ENCODE measurements at regions not wholly inside any gene's neighbourhood (a gene's known extent, or its start where the extent isn't known, plus 50 kb on each side); places are given as distances from the start of the nearest gene placed in this dataset.

DNA sequence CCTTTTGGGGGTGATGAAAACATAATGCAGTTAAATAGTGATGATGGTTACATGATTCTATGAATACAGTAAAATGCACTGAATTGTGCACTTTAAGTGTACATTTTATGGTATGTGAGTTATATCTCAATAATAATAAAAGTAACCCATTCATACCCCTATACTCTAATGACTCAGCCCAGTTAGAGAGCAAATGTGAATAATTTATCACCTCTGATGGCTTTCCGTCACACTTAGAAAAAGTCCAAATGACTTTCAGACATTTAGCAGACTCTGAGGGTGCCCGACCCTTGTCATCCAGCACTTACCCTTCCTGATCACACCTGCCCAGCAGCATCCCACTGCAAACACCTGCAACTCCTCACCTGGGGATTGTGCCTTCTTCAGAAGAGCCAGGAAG is 148.1 kb upstream of the MAF start:
- no peak overlapping the region for H3K9ac ChIP-seq (ENCODE audit: low read length)
- no peak overlapping the region for H3K14ac ChIP-seq (ENCODE audit: low read length in 2 of 2)
- no peak overlapping the region for H3K27ac ChIP-seq (ENCODE audit: low read length, poor library complexity, severe bottlenecking)
- no peak overlapping the region for H2AK5ac ChIP-seq (ENCODE audit: low read length, severe bottlenecking)
- H3K79me1 ChIP-seq (replicated peaks; ENCODE audit: low read length, poor library complexity, severe bottlenecking) = no peaks in the 10 kb centered on the region
- peaks cover 6% of the 10 kb centered on the region for H3K9me3 ChIP-seq (ENCODE audit: control insufficient read depth, low read length)
- no peak overlapping the region for H4K8ac ChIP-seq (ENCODE audit: low read length)
- 92% methylated on average over 2 of the region's 2 CpGs for WGBS
- H3K4me1 ChIP-seq (ENCODE audit: control insufficient read depth, insufficient read depth, low read depth, low read length) = no peaks in the 10 kb centered on the region
- H2AFZ ChIP-seq (ENCODE audit: low read depth, low read length) = no peak overlapping the region
- H3K27me3 ChIP-seq (ENCODE audit: control insufficient read depth in 1 of 2, insufficient read depth in 1 of 2, low read length in 2 of 2) = no peaks in the 10 kb centered on the region
- H3K4ac ChIP-seq (ENCODE audit: low read depth in 1 of 2, low read length in 2 of 2) = no peak overlapping the region
- H2BK15ac ChIP-seq (ENCODE audit: low read depth, poor library complexity, severe bottlenecking) = no peak overlapping the region
- H2BK120ac ChIP-seq (ENCODE audit: low read depth, low read length) = no peak overlapping the region
- no peaks in the 10 kb centered on the region for H3K36me3 ChIP-seq (ENCODE audit: control insufficient read depth in 1 of 2, insufficient read depth in 2 of 2, low read depth in 1 of 2, low read length in 2 of 2)
- H4K91ac ChIP-seq (ENCODE audit: low read length) = no peak overlapping the region
- H3K18ac ChIP-seq (ENCODE audit: low read depth in 1 of 2, low read length in 2 of 2) = no peak overlapping the region
- DNase-seq = no peak
- no peak overlapping the region for H3K4me3 ChIP-seq (ENCODE audit: insufficient read depth in 1 of 2, low read depth in 1 of 2, low read length in 2 of 2)
- H3K4me2 ChIP-seq (ENCODE audit: low read length, poor library complexity, severe bottlenecking) = no peak overlapping the region
- H2BK5ac ChIP-seq (ENCODE audit: low read depth, low read length, poor library complexity, severe bottlenecking) = no peak overlapping the region
- no peak overlapping the region for H2BK12ac ChIP-seq (ENCODE audit: low read length in 2 of 2)
- no peak overlapping the region for H3K23ac ChIP-seq (ENCODE audit: low read length in 2 of 2)

DNA sequence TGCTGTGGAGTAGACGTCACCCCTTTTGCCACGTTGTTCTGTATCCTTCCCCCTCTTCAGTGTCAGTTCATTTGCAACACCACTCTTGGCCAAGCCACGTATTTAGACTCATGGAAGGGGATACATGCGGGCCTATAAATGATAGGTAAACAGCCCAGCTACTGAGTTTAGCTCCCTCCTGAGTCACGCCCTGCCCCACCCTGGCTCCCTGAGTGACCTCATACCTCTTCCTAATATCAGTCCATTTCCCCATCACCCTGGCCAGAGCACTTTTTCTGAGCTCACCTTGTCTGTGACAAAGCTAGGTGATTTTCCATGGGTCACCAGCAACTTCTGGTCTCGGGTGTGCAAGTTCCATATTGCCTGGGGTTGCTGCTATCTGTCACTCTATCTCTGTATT is 147.2 kb upstream of the MAF start:
- no peak overlapping the region for H2BK120ac ChIP-seq (ENCODE audit: low read depth, low read length)
- no peak overlapping the region for H2AK5ac ChIP-seq (ENCODE audit: low read length, severe bottlenecking)
- H3K4me1 ChIP-seq (ENCODE audit: control insufficient read depth, insufficient read depth, low read depth, low read length) = no peaks in the 10 kb centered on the region
- no peaks in the 10 kb centered on the region for H3K36me3 ChIP-seq (ENCODE audit: control insufficient read depth in 1 of 2, insufficient read depth in 2 of 2, low read depth in 1 of 2, low read length in 2 of 2)
- H2BK12ac ChIP-seq (ENCODE audit: low read length in 2 of 2) = no peak overlapping the region
- no peak overlapping the region for H3K4me2 ChIP-seq (ENCODE audit: low read length, poor library complexity, severe bottlenecking)
- H3K4ac ChIP-seq (ENCODE audit: low read depth in 1 of 2, low read length in 2 of 2) = no peak overlapping the region
- no peaks in the 10 kb centered on the region for H3K27me3 ChIP-seq (ENCODE audit: control insufficient read depth in 1 of 2, insufficient read depth in 1 of 2, low read length in 2 of 2)
- H2BK15ac ChIP-seq (ENCODE audit: low read depth, poor library complexity, severe bottlenecking) = no peak overlapping the region
- no peak overlapping the region for H3K4me3 ChIP-seq (ENCODE audit: insufficient read depth in 1 of 2, low read depth in 1 of 2, low read length in 2 of 2)
- H2AFZ ChIP-seq (ENCODE audit: low read depth, low read length) = no peak overlapping the region
- no peak for DNase-seq
- H3K23ac ChIP-seq (ENCODE audit: low read length in 2 of 2) = no peak overlapping the region
- H2BK5ac ChIP-seq (ENCODE audit: low read depth, low read length, poor library complexity, severe bottlenecking) = no peak overlapping the region
- H4K91ac ChIP-seq (ENCODE audit: low read length) = no peak overlapping the region
- no peak overlapping the region for H4K8ac ChIP-seq (ENCODE audit: low read length)
- no peaks in the 10 kb centered on the region for H3K79me1 ChIP-seq (replicated peaks; ENCODE audit: low read length, poor library complexity, severe bottlenecking)
- H3K18ac ChIP-seq (ENCODE audit: low read depth in 1 of 2, low read length in 2 of 2) = no peak overlapping the region
- no peak overlapping the region for H3K27ac ChIP-seq (ENCODE audit: low read length, poor library complexity, severe bottlenecking)
- no peak overlapping the region for H3K14ac ChIP-seq (ENCODE audit: low read length in 2 of 2)
- whole genome bisulfite sequencing = 88% methylated on average over 6 of the region's 6 CpGs
- H3K9ac ChIP-seq (ENCODE audit: low read length) = no peak overlapping the region
- peaks cover 6% of the 10 kb centered on the region for H3K9me3 ChIP-seq (ENCODE audit: control insufficient read depth, low read length)

DNA sequence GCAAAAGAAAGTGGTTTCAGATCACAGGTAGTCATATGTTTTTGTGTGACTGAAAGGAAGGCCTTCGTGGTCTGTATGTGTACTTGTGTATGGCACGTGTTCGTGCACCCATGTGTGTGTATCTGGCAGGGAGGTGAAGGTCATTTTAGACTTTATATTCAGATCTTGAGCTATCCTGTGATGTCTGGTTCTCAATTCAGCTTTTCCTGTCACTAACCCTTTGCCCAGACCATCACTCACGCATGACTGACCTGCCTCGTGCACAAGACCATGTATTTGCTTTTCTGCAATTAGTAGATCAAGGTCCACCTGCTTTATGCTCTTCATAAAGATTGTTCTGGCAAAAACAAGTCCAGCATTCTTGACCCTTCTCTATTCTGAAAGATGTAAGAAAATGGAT is 139.7 kb upstream of the MAF start:
- Histone ChIP-seq H3K4me1 (ENCODE audit: control insufficient read depth, insufficient read depth, low read depth, low read length) (no peaks in the 10 kb centered on the region), H3K27me3 (ENCODE audit: control insufficient read depth in 1 of 2, insufficient read depth in 1 of 2, low read length in 2 of 2) (no peaks in the 10 kb centered on the region), H3K4me2 (ENCODE audit: low read length, poor library complexity, severe bottlenecking) (no peak overlapping the region), H2BK15ac (ENCODE audit: low read depth, poor library complexity, severe bottlenecking) (no peak overlapping the region), H2BK120ac (ENCODE audit: low read depth, low read length) (no peak overlapping the region), H3K4me3 (ENCODE audit: insufficient read depth in 1 of 2, low read depth in 1 of 2, low read length in 2 of 2) (no peak overlapping the region), H3K23ac (ENCODE audit: low read length in 2 of 2) (no peak overlapping the region), H3K4ac (ENCODE audit: low read depth in 1 of 2, low read length in 2 of 2) (no peak overlapping the region), H2AFZ (ENCODE audit: low read depth, low read length) (no peak overlapping the region), H4K91ac (ENCODE audit: low read length) (no peak overlapping the region), H4K8ac (ENCODE audit: low read length) (no peak overlapping the region), H2AK5ac (ENCODE audit: low read length, severe bottlenecking) (no peak overlapping the region), H3K9ac (ENCODE audit: low read length) (no peak overlapping the region), H2BK5ac (ENCODE audit: low read depth, low read length, poor library complexity, severe bottlenecking) (no peak overlapping the region), H3K14ac (ENCODE audit: low read length in 2 of 2) (no peak overlapping the region), H3K27ac (ENCODE audit: low read length, poor library complexity, severe bottlenecking) (no peak overlapping the region), H3K79me1 (replicated peaks; ENCODE audit: low read length, poor library complexity, severe bottlenecking) (no peaks in the 10 kb centered on the region), H2BK12ac (ENCODE audit: low read length in 2 of 2) (no peak overlapping the region), H3K18ac (ENCODE audit: low read depth in 1 of 2, low read length in 2 of 2) (no peak overlapping the region), H3K36me3 (ENCODE audit: control insufficient read depth in 1 of 2, insufficient read depth in 2 of 2, low read depth in 1 of 2, low read length in 2 of 2) (no peaks in the 10 kb centered on the region), H3K9me3 (ENCODE audit: control insufficient read depth, low read length) (no peaks in the 10 kb centered on the region)
- no peak for DNase-seq
- WGBS = 87% methylated on average over 5 of the region's 5 CpGs

DNA sequence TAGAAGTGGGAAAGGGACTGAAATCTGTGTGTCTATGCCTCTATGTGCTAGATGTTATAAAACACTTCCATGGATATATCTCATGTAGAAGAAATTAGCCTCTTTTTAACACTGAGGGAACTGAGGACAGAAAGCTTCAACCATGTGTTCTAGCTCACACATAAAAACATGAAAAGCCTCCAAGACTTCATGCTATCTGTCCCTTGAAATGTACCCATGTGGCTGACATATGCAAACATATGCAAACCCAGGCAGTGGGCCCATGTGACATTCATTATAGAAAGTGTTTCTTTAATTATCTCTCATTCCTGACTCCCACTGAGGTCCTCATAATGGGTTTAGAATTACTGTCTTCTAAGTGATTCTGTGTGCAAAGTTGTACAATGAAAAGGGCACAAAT is 134.7 kb upstream of the MAF start:
- no peak overlapping the region for H2BK12ac ChIP-seq (ENCODE audit: low read length in 2 of 2)
- no peak overlapping the region for H2BK5ac ChIP-seq (ENCODE audit: low read depth, low read length, poor library complexity, severe bottlenecking)
- no peak overlapping the region for H2BK15ac ChIP-seq (ENCODE audit: low read depth, poor library complexity, severe bottlenecking)

More for the DNA sequence above, 134.7 kb upstream of the MAF start:
- Histone ChIP-seq H3K9ac (ENCODE audit: low read length) (no peak overlapping the region), H3K4ac (ENCODE audit: low read depth in 1 of 2, low read length in 2 of 2) (no peak overlapping the region), H3K4me1 (ENCODE audit: control insufficient read depth, insufficient read depth, low read depth, low read length) (no peaks in the 10 kb centered on the region), H4K91ac (ENCODE audit: low read length) (no peak overlapping the region), H3K9me3 (ENCODE audit: control insufficient read depth, low read length) (no peaks in the 10 kb centered on the region), H2AFZ (ENCODE audit: low read depth, low read length) (no peak overlapping the region), H3K4me2 (ENCODE audit: low read length, poor library complexity, severe bottlenecking) (no peak overlapping the region), H3K4me3 (ENCODE audit: insufficient read depth in 1 of 2, low read depth in 1 of 2, low read length in 2 of 2) (no peak overlapping the region), H3K18ac (ENCODE audit: low read depth in 1 of 2, low read length in 2 of 2) (no peak overlapping the region), H3K27ac (ENCODE audit: low read length, poor library complexity, severe bottlenecking) (no peak overlapping the region), H3K27me3 (ENCODE audit: control insufficient read depth in 1 of 2, insufficient read depth in 1 of 2, low read length in 2 of 2) (no peaks in the 10 kb centered on the region), H4K8ac (ENCODE audit: low read length) (no peak overlapping the region), H3K36me3 (ENCODE audit: control insufficient read depth in 1 of 2, insufficient read depth in 2 of 2, low read depth in 1 of 2, low read length in 2 of 2) (no peaks in the 10 kb centered on the region), H3K23ac (ENCODE audit: low read length in 2 of 2) (no peak overlapping the region), H3K79me1 (replicated peaks; ENCODE audit: low read length, poor library complexity, severe bottlenecking) (no peaks in the 10 kb centered on the region), H3K14ac (ENCODE audit: low read length in 2 of 2) (no peak overlapping the region), H2AK5ac (ENCODE audit: low read length, severe bottlenecking) (no peak overlapping the region), H2BK120ac (ENCODE audit: low read depth, low read length) (no peak overlapping the region)
- no peak for DNase-seq
